WTC11 (cell line): ENCODE measurements at regions not wholly inside any gene's neighbourhood (a gene's known extent, or its start where the extent isn't known, plus 50 kb on each side); places are given as distances from the start of the nearest gene placed in this dataset.

Source experiments
- ATAC-seq: fragments of 200-7000 bp; cut with Tn5 transposase; 2 replicates; pipeline ENCODE4 v1.10.0; 2021; ENCODE audit warnings: mild to moderate bottlenecking, moderate library complexity
- CTCF ChIA-PET: fragments of 300-600 bp; sonication (Branson Sonifier 250); formaldehyde crosslinking; loops from one replicate; lab custom pipeline; 2021; ENCODE audit warnings: antibody characterized with exemption; lab: Charles Lee
- POLR2A ChIA-PET: fragments of 350-600 bp; sonication (Branson Sonifier 250); formaldehyde crosslinking; loops from one replicate; lab custom pipeline; 2021; ENCODE audit warnings: antibody characterized with exemption; lab: Charles Lee
- DNase-seq: peaks from one replicate; pipeline ENCODE4 v3.0.0; 2021; ENCODE audit warnings: low spot score
- H3K27ac Mint-ChIP-seq: 2 replicates; pipeline ENCODE4 v1.8.0; 2021; ENCODE audit warnings: mixed read lengths
- H3K27me3 Mint-ChIP-seq: 2 replicates; pipeline ENCODE4 v1.8.0; 2021; ENCODE audit warnings: low read depth, mild to moderate bottlenecking, moderate library complexity, mixed read lengths
- H3K36me3 Mint-ChIP-seq: 2 replicates; pipeline ENCODE4 v1.8.0; 2021; ENCODE audit warnings: mixed read lengths
- H3K4me1 Mint-ChIP-seq: 2 replicates; pipeline ENCODE4 v1.8.0; 2022; ENCODE audit warnings: mixed read lengths
- H3K4me3 Mint-ChIP-seq: 2 replicates; pipeline ENCODE4 v1.8.0; 2021; ENCODE audit warnings: mild to moderate bottlenecking, moderate library complexity, mixed read lengths
- H3K9me3 Mint-ChIP-seq: 2 replicates; pipeline ENCODE4 v1.8.0; 2021; ENCODE audit warnings: mixed read lengths
- ATF1 ChIP-seq: sonication (generic); formaldehyde crosslinking; IDR thresholded peaks from 2 replicates; pipeline ENCODE4 v1.8.1; 2023; ENCODE audit warnings: mild to moderate bottlenecking, moderate library complexity, missing genetic modification reagents
- ATF2 ChIP-seq: sonication (generic); formaldehyde crosslinking; IDR thresholded peaks from 2 replicates; pipeline ENCODE4 v1.8.1; 2022; ENCODE audit warnings: low read depth, missing genetic modification reagents, borderline replicate concordance
- CREM ChIP-seq: sonication (generic); formaldehyde crosslinking; IDR thresholded peaks from 2 replicates; pipeline ENCODE4 v1.8.1; 2022; ENCODE audit warnings: mild to moderate bottlenecking, missing genetic modification reagents, moderate library complexity
- E2F4 ChIP-seq: sonication (generic); formaldehyde crosslinking; IDR thresholded peaks from 2 replicates; pipeline ENCODE4 v1.8.1; 2022; ENCODE audit warnings: low read depth, mild to moderate bottlenecking, moderate library complexity, missing genetic modification reagents, borderline replicate concordance
- EMX1 ChIP-seq: fragments of 250-450 bp; sonication (Bioruptor Pico); IDR thresholded peaks from 2 replicates; pipeline ENCODE4 v1.8.0; 2021; ENCODE audit warnings: mild to moderate bottlenecking
- ETV6 ChIP-seq: sonication (generic); formaldehyde crosslinking; IDR thresholded peaks from 2 replicates; pipeline ENCODE4 v1.8.1; 2022; ENCODE audit warnings: mild to moderate bottlenecking, missing genetic modification reagents
- FOXK1 ChIP-seq: sonication (generic); formaldehyde crosslinking; IDR thresholded peaks from 2 replicates; pipeline ENCODE4 v1.8.0; 2022; ENCODE audit warnings: mild to moderate bottlenecking, moderate library complexity, missing genetic modification reagents
- GABPB1 ChIP-seq: sonication (generic); formaldehyde crosslinking; IDR thresholded peaks from 2 replicates; pipeline ENCODE4 v1.8.1; 2023; ENCODE audit warnings: mild to moderate bottlenecking, missing genetic modification reagents
- GTF2I ChIP-seq: fragments of 250-450 bp; sonication (Bioruptor Pico); conservative IDR thresholded peaks from 2 replicates; pipeline ENCODE4 v1.4.0; 2021; ENCODE audit warnings: mild to moderate bottlenecking
- MYBL2 ChIP-seq: sonication (generic); formaldehyde crosslinking; IDR thresholded peaks from 2 replicates; pipeline ENCODE4 v1.8.1; 2023; ENCODE audit warnings: mild to moderate bottlenecking, moderate library complexity, missing genetic modification reagents
- NFATC4 ChIP-seq: fragments of 250-450 bp; sonication (Bioruptor Pico); IDR thresholded peaks from 2 replicates; pipeline ENCODE4 v1.9.0; 2021; ENCODE audit warnings: mild to moderate bottlenecking
- NFE2L1 ChIP-seq: sonication (generic); formaldehyde crosslinking; IDR thresholded peaks from 2 replicates; pipeline ENCODE4 v1.8.1; 2023; ENCODE audit warnings: missing genetic modification reagents
- NR2C2 ChIP-seq: sonication (generic); formaldehyde crosslinking; IDR thresholded peaks from 2 replicates; pipeline ENCODE4 v1.8.0; 2022; ENCODE audit warnings: mild to moderate bottlenecking, missing genetic modification reagents
- NR3C1 ChIP-seq: sonication (generic); formaldehyde crosslinking; conservative IDR thresholded peaks from 2 replicates; pipeline ENCODE4 v1.8.1; 2023; ENCODE audit warnings: low read depth, mild to moderate bottlenecking, missing genetic modification reagents
- TEAD4 ChIP-seq: sonication (generic); formaldehyde crosslinking; IDR thresholded peaks from 2 replicates; pipeline ENCODE4 v1.8.0; 2022; ENCODE audit warnings: mild to moderate bottlenecking, missing genetic modification reagents
- ZNF121 ChIP-seq: sonication (generic); formaldehyde crosslinking; IDR thresholded peaks from 2 replicates; pipeline ENCODE4 v1.8.0; 2023; ENCODE audit warnings: missing genetic modification reagents
- ZNF232 ChIP-seq: sonication (generic); formaldehyde crosslinking; IDR thresholded peaks from 2 replicates; pipeline ENCODE4 v1.8.0; 2022; ENCODE audit warnings: mild to moderate bottlenecking, missing genetic modification reagents
- TF ChIP-seq, protein P1 (sequence below): fragments of 250-450 bp; sonication (Bioruptor Pico); IDR thresholded peaks from 2 replicates; pipeline ENCODE4 v1.9.0; 2021; ENCODE audit warnings: mild to moderate bottlenecking
- TF ChIP-seq, protein P2 (sequence below): sonication (generic); formaldehyde crosslinking; IDR thresholded peaks from 2 replicates; pipeline ENCODE4 v1.8.0; 2022; ENCODE audit warnings: missing genetic modification reagents
- TF ChIP-seq, protein P3 (sequence below): sonication (generic); formaldehyde crosslinking; conservative IDR thresholded peaks from 2 replicates; pipeline ENCODE4 v1.8.1; 2023; ENCODE audit warnings: mild to moderate bottlenecking, low read depth, missing genetic modification reagents, moderate library complexity

GRCh38 chr4:26183017-26183416 lies 137.8 kb upstream of the RBPJ start:
- ChIA-PET CTCF (no interaction called here), POLR2A (no interaction called here)
- Mint-ChIP-seq H3K4me1 (peaks cover 3% of the 10 kb centered on the region), H3K27ac (no peak overlapping the region), H3K4me3 (no peak overlapping the region), H3K27me3 (no peaks in the 10 kb centered on the region), H3K9me3 (peaks cover 7% of the 10 kb centered on the region; the same call in 1 of the 2 replicates), H3K36me3 (no peaks in the 10 kb centered on the region)
- TF ChIP-seq, protein P1, sequence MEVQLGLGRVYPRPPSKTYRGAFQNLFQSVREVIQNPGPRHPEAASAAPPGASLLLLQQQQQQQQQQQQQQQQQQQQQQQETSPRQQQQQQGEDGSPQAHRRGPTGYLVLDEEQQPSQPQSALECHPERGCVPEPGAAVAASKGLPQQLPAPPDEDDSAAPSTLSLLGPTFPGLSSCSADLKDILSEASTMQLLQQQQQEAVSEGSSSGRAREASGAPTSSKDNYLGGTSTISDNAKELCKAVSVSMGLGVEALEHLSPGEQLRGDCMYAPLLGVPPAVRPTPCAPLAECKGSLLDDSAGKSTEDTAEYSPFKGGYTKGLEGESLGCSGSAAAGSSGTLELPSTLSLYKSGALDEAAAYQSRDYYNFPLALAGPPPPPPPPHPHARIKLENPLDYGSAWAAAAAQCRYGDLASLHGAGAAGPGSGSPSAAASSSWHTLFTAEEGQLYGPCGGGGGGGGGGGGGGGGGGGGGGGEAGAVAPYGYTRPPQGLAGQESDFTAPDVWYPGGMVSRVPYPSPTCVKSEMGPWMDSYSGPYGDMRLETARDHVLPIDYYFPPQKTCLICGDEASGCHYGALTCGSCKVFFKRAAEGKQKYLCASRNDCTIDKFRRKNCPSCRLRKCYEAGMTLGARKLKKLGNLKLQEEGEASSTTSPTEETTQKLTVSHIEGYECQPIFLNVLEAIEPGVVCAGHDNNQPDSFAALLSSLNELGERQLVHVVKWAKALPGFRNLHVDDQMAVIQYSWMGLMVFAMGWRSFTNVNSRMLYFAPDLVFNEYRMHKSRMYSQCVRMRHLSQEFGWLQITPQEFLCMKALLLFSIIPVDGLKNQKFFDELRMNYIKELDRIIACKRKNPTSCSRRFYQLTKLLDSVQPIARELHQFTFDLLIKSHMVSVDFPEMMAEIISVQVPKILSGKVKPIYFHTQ (CRISPR knock-in tag), result no peak
- TF ChIP-seq NFATC4 (CRISPR knock-in tag) (no peak), TEAD4 (CRISPR knock-in tag) (no peak), EMX1 (CRISPR knock-in tag) (no peak), FOXK1 (CRISPR knock-in tag) (no peak), ATF2 (CRISPR knock-in tag) (no peak), E2F4 (CRISPR knock-in tag) (no peak), ATF1 (no peak), NFE2L1 (CRISPR knock-in tag) (no peak), NR3C1 (CRISPR knock-in tag) (no peak), MYBL2 (CRISPR knock-in tag) (no peak), GTF2I (CRISPR knock-in tag) (no peak), CREM (no peak), NR2C2 (no peak), GABPB1 (CRISPR knock-in tag) (no peak), ZNF232 (CRISPR knock-in tag) (no peak), ETV6 (CRISPR knock-in tag) (no peak), ZNF121 (no peak)
- TF ChIP-seq, protein P2, sequence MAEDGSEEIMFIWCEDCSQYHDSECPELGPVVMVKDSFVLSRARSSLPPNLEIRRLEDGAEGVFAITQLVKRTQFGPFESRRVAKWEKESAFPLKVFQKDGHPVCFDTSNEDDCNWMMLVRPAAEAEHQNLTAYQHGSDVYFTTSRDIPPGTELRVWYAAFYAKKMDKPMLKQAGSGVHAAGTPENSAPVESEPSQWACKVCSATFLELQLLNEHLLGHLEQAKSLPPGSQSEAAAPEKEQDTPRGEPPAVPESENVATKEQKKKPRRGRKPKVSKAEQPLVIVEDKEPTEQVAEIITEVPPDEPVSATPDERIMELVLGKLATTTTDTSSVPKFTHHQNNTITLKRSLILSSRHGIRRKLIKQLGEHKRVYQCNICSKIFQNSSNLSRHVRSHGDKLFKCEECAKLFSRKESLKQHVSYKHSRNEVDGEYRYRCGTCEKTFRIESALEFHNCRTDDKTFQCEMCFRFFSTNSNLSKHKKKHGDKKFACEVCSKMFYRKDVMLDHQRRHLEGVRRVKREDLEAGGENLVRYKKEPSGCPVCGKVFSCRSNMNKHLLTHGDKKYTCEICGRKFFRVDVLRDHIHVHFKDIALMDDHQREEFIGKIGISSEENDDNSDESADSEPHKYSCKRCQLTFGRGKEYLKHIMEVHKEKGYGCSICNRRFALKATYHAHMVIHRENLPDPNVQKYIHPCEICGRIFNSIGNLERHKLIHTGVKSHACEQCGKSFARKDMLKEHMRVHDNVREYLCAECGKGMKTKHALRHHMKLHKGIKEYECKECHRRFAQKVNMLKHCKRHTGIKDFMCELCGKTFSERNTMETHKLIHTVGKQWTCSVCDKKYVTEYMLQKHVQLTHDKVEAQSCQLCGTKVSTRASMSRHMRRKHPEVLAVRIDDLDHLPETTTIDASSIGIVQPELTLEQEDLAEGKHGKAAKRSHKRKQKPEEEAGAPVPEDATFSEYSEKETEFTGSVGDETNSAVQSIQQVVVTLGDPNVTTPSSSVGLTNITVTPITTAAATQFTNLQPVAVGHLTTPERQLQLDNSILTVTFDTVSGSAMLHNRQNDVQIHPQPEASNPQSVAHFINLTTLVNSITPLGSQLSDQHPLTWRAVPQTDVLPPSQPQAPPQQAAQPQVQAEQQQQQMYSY (CRISPR knock-in tag), result no peak
- TF ChIP-seq, protein P3, sequence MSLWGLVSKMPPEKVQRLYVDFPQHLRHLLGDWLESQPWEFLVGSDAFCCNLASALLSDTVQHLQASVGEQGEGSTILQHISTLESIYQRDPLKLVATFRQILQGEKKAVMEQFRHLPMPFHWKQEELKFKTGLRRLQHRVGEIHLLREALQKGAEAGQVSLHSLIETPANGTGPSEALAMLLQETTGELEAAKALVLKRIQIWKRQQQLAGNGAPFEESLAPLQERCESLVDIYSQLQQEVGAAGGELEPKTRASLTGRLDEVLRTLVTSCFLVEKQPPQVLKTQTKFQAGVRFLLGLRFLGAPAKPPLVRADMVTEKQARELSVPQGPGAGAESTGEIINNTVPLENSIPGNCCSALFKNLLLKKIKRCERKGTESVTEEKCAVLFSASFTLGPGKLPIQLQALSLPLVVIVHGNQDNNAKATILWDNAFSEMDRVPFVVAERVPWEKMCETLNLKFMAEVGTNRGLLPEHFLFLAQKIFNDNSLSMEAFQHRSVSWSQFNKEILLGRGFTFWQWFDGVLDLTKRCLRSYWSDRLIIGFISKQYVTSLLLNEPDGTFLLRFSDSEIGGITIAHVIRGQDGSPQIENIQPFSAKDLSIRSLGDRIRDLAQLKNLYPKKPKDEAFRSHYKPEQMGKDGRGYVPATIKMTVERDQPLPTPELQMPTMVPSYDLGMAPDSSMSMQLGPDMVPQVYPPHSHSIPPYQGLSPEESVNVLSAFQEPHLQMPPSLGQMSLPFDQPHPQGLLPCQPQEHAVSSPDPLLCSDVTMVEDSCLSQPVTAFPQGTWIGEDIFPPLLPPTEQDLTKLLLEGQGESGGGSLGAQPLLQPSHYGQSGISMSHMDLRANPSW, result no peak
- no peak for ATAC-seq
- no peak for DNase-seq
